Neural progenitor cell (in vitro differentiated cells): ENCODE measurements at regions not wholly inside any gene's neighbourhood (a gene's known extent, or its start where the extent isn't known, plus 50 kb on each side); places are given as distances from the start of the nearest gene placed in this dataset.

ENCODE experiments used
- EZH2 ChIP-seq: fragments of 200-600 bp; sonication (generic); IDR thresholded peaks from 2 replicates; pipeline ENCODE4 v1.6.1; 2017; ENCODE audit warnings: antibody characterized with exemption, mild to moderate bottlenecking, moderate library complexity
- TF ChIP-seq, protein P1 (sequence below): fragments of 200-600 bp; sonication (generic); IDR thresholded peaks from 2 replicates; pipeline ENCODE4 v1.5.1; 2017; ENCODE audit warnings: antibody characterized with exemption, mild to moderate bottlenecking

DNA sequence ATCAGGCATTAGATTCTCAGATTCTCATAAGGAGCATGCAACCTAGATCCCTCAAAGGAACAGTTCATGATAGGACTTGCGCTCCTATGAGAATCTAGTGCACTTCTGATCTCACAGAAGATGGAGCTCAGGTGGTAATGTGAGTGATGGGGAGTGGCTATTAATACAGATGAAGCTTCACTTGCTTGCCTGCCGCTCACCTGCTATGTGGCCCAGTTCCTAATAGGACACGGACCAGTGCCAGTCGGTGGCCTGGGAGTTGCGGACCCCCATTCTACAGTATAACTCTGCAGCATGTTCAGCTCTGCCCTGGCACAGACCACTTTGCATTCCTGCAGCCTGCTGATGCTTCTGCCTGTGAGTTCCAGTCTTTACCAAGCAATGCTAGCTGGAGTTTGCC, 581.3 kb upstream of the KLF4 start:
- TF ChIP-seq, protein P1, sequence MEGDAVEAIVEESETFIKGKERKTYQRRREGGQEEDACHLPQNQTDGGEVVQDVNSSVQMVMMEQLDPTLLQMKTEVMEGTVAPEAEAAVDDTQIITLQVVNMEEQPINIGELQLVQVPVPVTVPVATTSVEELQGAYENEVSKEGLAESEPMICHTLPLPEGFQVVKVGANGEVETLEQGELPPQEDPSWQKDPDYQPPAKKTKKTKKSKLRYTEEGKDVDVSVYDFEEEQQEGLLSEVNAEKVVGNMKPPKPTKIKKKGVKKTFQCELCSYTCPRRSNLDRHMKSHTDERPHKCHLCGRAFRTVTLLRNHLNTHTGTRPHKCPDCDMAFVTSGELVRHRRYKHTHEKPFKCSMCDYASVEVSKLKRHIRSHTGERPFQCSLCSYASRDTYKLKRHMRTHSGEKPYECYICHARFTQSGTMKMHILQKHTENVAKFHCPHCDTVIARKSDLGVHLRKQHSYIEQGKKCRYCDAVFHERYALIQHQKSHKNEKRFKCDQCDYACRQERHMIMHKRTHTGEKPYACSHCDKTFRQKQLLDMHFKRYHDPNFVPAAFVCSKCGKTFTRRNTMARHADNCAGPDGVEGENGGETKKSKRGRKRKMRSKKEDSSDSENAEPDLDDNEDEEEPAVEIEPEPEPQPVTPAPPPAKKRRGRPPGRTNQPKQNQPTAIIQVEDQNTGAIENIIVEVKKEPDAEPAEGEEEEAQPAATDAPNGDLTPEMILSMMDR = no peak
- no peak for TF ChIP-seq EZH2
